Natural killer cell treated with Interleukin-12 subunit alpha and Interleukin-12 subunit beta and Interleukin-15 and Interleukin-18, amount 100 ng/mL, for 72 hours (primary cell): ENCODE measurements at regions not wholly inside any gene's neighbourhood (a gene's known extent, or its start where the extent isn't known, plus 50 kb on each side); places are given as distances from the start of the nearest gene placed in this dataset.

Experiments used
- ATAC-seq, 2 donors: fragments of 150-1000 bp; cut with Tn5 transposase in 1 of 2; sonication (Bioruptor Pico), chemical (Tn5 transposase) in 1 of 2; 2 replicates each; pipeline ENCODE4 v1.10.0; 2021
- DNase-seq: peaks from one replicate; pipeline ENCODE4 v3.0.0; 2022; ENCODE audit warnings: low spot score
- H3K27ac Mint-ChIP-seq, 2 donors: 1 replicate in 1 of 2; 2 replicates in 1 of 2; pipeline ENCODE4 v1.8.0; 2022; ENCODE audit warnings: mixed read lengths in 2 of 2, mild to moderate bottlenecking in 1 of 2, moderate library complexity in 1 of 2
- H3K27me3 Mint-ChIP-seq, 2 donors: 1 replicate in 1 of 2; 2 replicates in 1 of 2; pipeline ENCODE4 v1.8.0; 2022; ENCODE audit warnings: mixed read lengths in 2 of 2
- H3K36me3 Mint-ChIP-seq: one replicate; pipeline ENCODE4 v1.8.0; 2022; ENCODE audit warnings: mixed read lengths
- H3K4me1 Mint-ChIP-seq, 2 donors: 1 replicate in 1 of 2; 2 replicates in 1 of 2; pipeline ENCODE4 v1.8.0; 2022; ENCODE audit warnings: low read depth in 2 of 2, mixed read lengths in 2 of 2, mild to moderate bottlenecking in 1 of 2
- H3K4me3 Mint-ChIP-seq: one replicate; pipeline ENCODE4 v1.8.0; 2022; ENCODE audit warnings: mixed read lengths
- H3K9me3 Mint-ChIP-seq: 2 replicates; pipeline ENCODE4 v1.8.0; 2022; ENCODE audit warnings: mixed read lengths

DNA sequence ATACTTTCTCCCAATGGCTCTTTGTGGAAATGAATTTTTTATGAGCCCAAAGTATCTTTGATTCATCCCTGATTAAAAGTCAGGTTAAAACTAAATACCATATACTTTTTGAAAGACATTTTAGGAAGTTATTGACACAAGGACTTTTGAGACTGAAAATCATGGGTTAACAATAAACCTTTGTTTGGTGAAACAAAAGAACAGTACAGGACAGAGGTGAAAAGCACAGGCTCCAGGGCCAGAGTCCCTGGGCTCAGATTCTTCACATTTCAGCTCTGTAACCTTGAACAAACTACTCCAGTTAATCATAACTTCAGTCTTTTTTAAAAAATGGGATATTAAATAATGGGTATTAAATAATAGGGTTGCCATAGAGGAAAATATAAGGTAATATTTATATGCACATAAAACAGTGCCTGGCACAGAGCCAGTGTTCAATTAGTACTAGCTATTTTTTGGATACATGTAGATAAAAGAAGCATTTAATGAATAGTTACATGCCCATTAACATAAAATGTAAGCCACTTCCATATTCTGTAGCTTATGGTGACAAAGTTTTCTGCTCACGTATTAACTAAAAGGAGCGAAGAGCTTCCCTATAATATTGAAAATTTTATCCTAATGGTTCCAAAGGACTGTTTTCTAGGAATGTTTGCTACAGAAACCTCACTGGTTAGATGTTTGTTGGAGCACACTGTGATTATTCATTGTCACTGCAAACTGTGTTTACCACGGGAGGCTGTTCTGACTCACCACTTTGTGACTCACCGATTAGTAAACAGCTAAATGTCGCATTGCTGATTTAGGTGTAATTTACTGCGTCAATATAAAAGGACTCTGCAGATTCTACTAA is 255.4 kb downstream of the DAD1 start:
- peaks cover 4% of the 10 kb centered on the region for H3K36me3 Mint-ChIP-seq
- DNase-seq (no peak), ATAC-seq (peak; percentile 65 to 84)
- peaks cover 12 to 22% of the 10 kb centered on the region in 2 donors for H3K4me1 Mint-ChIP-seq
- H3K4me3 Mint-ChIP-seq, result peak overlapping the region; percentile 36
- H3K27ac Mint-ChIP-seq, result no peak overlapping the region
- H3K27me3 Mint-ChIP-seq, result peaks cover 0 to 4% of the 10 kb centered on the region in 2 donors
- no peaks in the 10 kb centered on the region for H3K9me3 Mint-ChIP-seq

DNA sequence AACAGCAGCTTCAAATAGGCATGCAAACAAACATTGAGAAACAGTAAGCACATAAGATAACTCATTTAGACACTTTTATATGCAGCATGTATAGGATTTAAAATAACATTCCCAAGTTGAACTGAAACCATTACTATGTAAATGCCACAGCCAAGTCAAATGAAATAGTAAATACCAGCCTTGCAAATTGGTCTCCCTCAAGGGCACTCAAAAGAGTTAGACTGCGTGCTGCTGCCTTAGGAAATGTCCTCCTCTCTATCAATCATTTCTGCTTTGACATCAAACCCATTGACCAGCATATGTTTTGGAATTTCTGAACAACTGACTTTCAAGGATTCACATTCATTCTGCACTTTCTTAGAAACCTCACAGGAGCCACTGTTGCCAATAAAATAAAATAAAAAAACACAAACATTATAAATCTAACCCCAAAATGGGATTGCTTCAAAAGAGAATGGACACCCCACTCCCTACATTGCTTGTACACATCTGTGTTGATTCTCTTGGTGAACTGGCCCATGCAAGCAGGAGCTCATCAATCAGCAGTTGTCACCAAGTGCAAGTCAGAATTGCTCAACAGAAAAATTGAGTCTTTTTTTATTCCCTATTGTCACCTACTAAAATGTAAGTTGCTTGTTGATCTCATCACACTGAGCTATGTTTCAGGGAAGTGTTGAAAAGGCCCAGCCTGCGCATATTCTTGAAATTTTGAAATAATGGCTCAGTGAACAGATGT is 256.2 kb downstream of the DAD1 start:
- ATAC-seq, result no peak
- Mint-ChIP-seq H3K36me3 (peaks cover 4% of the 10 kb centered on the region), H3K9me3 (no peaks in the 10 kb centered on the region)

GRCh38 chr14:22329371-22329770 is 259.7 kb downstream of the DAD1 start:
- Mint-ChIP-seq H3K4me1 (peaks cover 3 to 5% of the 10 kb centered on the region in 2 donors), H3K9me3 (no peaks in the 10 kb centered on the region), H3K27ac (no peak overlapping the region), H3K27me3 (peaks cover 0 to 6% of the 10 kb centered on the region in 2 donors), H3K4me3 (no peak overlapping the region), H3K36me3 (peaks cover 4% of the 10 kb centered on the region)
- DNase-seq, result no peak
- ATAC-seq, result no peak

More for the DNA sequence above, 256.2 kb downstream of the DAD1 start:
- no peak overlapping the region for H3K4me3 Mint-ChIP-seq
- peaks cover 0 to 5% of the 10 kb centered on the region in 2 donors for H3K27me3 Mint-ChIP-seq
- H3K4me1 Mint-ChIP-seq, result peaks cover 12 to 22% of the 10 kb centered on the region in 2 donors
- DNase-seq, result no peak
- no peak overlapping the region for H3K27ac Mint-ChIP-seq

- no peak for DNase-seq
- no peak for ATAC-seq
- H3K27me3 Mint-ChIP-seq, result peaks cover 10 to 12% of the 10 kb centered on the region in 2 donors
- no peaks in the 10 kb centered on the region for H3K9me3 Mint-ChIP-seq
- H3K4me3 Mint-ChIP-seq, result no peak overlapping the region
- peaks cover 4% of the 10 kb centered on the region for H3K36me3 Mint-ChIP-seq
- no peak overlapping the region for H3K27ac Mint-ChIP-seq
- no peaks in the 10 kb centered on the region for H3K4me1 Mint-ChIP-seq
These were observed 263.2 kb downstream of the DAD1 start for GRCh38 chr14:22325676-22326400.

DNA sequence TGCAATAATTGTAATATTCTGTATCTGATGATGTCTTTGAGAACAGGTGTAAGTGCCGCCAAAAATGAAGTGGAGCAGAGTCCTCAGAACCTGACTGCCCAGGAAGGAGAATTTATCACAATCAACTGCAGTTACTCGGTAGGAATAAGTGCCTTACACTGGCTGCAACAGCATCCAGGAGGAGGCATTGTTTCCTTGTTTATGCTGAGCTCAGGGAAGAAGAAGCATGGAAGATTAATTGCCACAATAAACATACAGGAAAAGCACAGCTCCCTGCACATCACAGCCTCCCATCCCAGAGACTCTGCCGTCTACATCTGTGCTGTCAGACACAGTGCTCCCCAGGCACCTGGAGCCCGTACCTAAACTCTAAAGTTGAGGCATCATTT is 268.7 kb downstream of the DAD1 start:
- no peak overlapping the region for H3K27ac Mint-ChIP-seq
- H3K4me1 Mint-ChIP-seq, result peaks cover 4 to 6% of the 10 kb centered on the region in 2 donors
- ATAC-seq (no peak), DNase-seq (no peak)
- H3K36me3 Mint-ChIP-seq, result no peaks in the 10 kb centered on the region
- H3K9me3 Mint-ChIP-seq, result no peaks in the 10 kb centered on the region
- peaks cover 10 to 25% of the 10 kb centered on the region in 2 donors for H3K27me3 Mint-ChIP-seq
- no peak overlapping the region for H3K4me3 Mint-ChIP-seq

DNA sequence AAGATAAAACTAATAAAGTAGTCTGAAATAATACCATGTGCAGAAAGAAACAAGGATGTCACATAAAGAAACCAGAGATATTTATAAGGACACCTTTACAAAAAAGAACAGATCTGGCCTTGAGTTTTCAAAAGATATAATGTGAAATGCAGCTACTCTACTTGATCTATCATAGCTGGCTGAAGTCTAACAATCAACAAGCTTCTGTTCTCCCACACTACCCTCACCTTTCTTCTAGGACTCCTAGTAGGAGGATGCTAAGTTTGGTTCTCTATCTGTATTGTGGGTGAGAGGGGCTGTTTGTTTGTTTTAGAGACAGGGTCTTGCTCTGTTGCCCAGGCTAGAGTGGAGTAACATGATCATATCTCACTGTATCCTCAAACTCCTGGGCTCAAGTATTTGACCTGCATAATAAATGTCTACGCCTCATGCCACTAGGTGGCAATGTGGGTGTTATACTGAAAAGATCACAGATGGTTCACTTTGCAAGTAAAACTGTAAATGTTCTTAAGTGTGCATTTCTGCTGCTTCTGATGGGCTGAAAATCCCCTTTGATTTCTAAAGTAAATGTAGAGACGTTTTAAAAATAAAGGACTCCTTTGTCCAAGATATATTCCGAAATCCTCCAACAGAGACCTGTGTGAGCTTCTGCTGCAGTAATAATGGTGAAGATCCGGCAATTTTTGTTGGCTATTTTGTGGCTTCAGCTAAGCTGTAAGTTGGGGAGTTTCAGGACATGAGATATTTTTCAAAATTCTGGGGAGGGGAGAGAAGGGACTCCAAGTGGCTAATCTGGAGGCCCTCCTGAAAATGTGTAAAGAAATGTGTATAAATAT is 269.3 kb downstream of the DAD1 start:
- Mint-ChIP-seq H3K9me3 (no peaks in the 10 kb centered on the region), H3K4me1 (peaks cover 4 to 6% of the 10 kb centered on the region in 2 donors), H3K36me3 (no peaks in the 10 kb centered on the region), H3K27ac (no peak overlapping the region), H3K4me3 (no peak overlapping the region), H3K27me3 (peaks cover 10 to 25% of the 10 kb centered on the region in 2 donors)
- ATAC-seq (peak in 1 of 2 donors; percentile 59), DNase-seq (no peak)

GRCh38 chr14:22318951-22319350 is 270.1 kb downstream of the DAD1 start:
- Mint-ChIP-seq H3K9me3 (no peaks in the 10 kb centered on the region), H3K4me3 (no peak overlapping the region), H3K27ac (no peak overlapping the region)

GRCh38 chr14:22316473-22316872 is 272.6 kb downstream of the DAD1 start:
- Mint-ChIP-seq H3K4me1 (peaks cover 4 to 6% of the 10 kb centered on the region in 2 donors), H3K36me3 (no peaks in the 10 kb centered on the region), H3K9me3 (no peaks in the 10 kb centered on the region), H3K27ac (no peak overlapping the region), H3K4me3 (no peak overlapping the region), H3K27me3 (peaks cover 9 to 14% of the 10 kb centered on the region in 2 donors)
- DNase-seq (no peak), ATAC-seq (no peak)

More at GRCh38 chr14:22318951-22319350, 270.1 kb downstream of the DAD1 start:
- Mint-ChIP-seq H3K27me3 (peaks cover 8 to 25% of the 10 kb centered on the region in 2 donors), H3K36me3 (no peaks in the 10 kb centered on the region), H3K4me1 (peaks cover 4 to 6% of the 10 kb centered on the region in 2 donors)
- DNase-seq, result no peak
- no peak for ATAC-seq

GRCh38 chr14:22315336-22315735 is 273.7 kb downstream of the DAD1 start:
- peaks cover 9 to 13% of the 10 kb centered on the region in 2 donors for H3K27me3 Mint-ChIP-seq
- H3K9me3 Mint-ChIP-seq, result no peaks in the 10 kb centered on the region
- DNase-seq (no peak), ATAC-seq (no peak)
- peaks cover 4 to 6% of the 10 kb centered on the region in 2 donors for H3K4me1 Mint-ChIP-seq
- H3K4me3 Mint-ChIP-seq, result no peak overlapping the region
- no peak overlapping the region for H3K27ac Mint-ChIP-seq
- no peaks in the 10 kb centered on the region for H3K36me3 Mint-ChIP-seq

DNA sequence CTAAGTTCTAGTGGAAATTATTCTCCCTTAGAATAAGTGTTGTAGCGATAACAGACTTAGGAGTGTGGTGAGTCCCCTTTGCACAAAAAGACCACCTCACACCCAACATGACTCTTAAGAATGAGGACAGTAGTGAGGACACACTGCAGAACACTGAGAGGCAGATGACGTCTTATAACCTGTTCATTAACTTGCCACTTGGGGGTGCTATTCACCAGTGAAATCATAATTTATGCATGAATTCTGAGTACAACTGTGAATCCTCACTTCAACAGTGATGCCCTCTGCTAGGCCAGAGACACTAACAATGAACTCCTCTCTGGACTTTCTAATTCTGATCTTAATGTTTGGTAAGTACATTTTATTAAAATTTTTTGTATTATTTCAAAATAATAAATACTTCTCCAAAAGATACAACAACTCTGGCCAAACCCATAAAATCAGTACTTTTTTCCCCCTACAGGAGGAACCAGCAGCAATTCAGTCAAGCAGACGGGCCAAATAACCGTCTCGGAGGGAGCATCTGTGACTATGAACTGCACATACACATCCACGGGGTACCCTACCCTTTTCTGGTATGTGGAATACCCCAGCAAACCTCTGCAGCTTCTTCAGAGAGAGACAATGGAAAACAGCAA is 274.7 kb downstream of the DAD1 start:
- Mint-ChIP-seq H3K9me3 (no peaks in the 10 kb centered on the region), H3K4me1 (no peaks in the 10 kb centered on the region), H3K36me3 (no peaks in the 10 kb centered on the region), H3K27me3 (peaks cover 3 to 9% of the 10 kb centered on the region in 2 donors), H3K27ac (no peak overlapping the region), H3K4me3 (no peak overlapping the region)
- ATAC-seq, result peak; percentile 57 to 73
- DNase-seq, result peak; percentile 65

- no peaks in the 10 kb centered on the region for H3K4me1 Mint-ChIP-seq
- ATAC-seq (no peak), DNase-seq (no peak)
- no peak overlapping the region for H3K4me3 Mint-ChIP-seq
- peaks cover 0 to 9% of the 10 kb centered on the region in 2 donors for H3K27me3 Mint-ChIP-seq
- no peak overlapping the region for H3K27ac Mint-ChIP-seq
- H3K36me3 Mint-ChIP-seq, result no peaks in the 10 kb centered on the region
- H3K9me3 Mint-ChIP-seq, result no peaks in the 10 kb centered on the region
These were observed 275.7 kb downstream of the DAD1 start for GRCh38 chr14:22313172-22313801.

GRCh38 chr14:22311636-22312035 is 277.4 kb downstream of the DAD1 start:
- no peaks in the 10 kb centered on the region for H3K9me3 Mint-ChIP-seq
- ATAC-seq (no peak), DNase-seq (no peak)
- peaks cover 6 to 9% of the 10 kb centered on the region in 2 donors for H3K27me3 Mint-ChIP-seq
- H3K36me3 Mint-ChIP-seq, result no peaks in the 10 kb centered on the region
- no peak overlapping the region for H3K27ac Mint-ChIP-seq
- no peak overlapping the region for H3K4me3 Mint-ChIP-seq
- H3K4me1 Mint-ChIP-seq, result no peaks in the 10 kb centered on the region
